ENCODE measurements at regions not wholly inside any gene's neighbourhood (a gene's known extent, or its start where the extent isn't known, plus 50 kb on each side); places are given as distances from the start of the nearest gene placed in this dataset.

- Histone ChIP-seq H3K4me3 (ENCODE audit: low read length) (no peak overlapping the region), H3K36me3 (ENCODE audit: control insufficient read depth, insufficient read depth, low read length) (no peaks in the 10 kb centered on the region), H3K27me3 (ENCODE audit: control insufficient read depth, insufficient read depth, low read length) (no peaks in the 10 kb centered on the region), H3K9me3 (ENCODE audit: control insufficient read depth, insufficient read depth, low read length) (no peaks in the 10 kb centered on the region), H3K4me1 (ENCODE audit: control insufficient read depth, insufficient read depth, low read length) (no peaks in the 10 kb centered on the region), H3K27ac (ENCODE audit: low read length) (no peak overlapping the region)
- intact Hi-C loops (cut with micrococcal nuclease), result no loop called here
- Mint-ChIP-seq H3K4me3 (no peak overlapping the region), H3K27me3 (ENCODE audit: low read depth in 2 of 2) (peaks cover 4 to 10% of the 10 kb centered on the region in 2 donors), H3K4me1 (peaks cover 0 to 11% of the 10 kb centered on the region in 2 donors), H3K27ac (no peak overlapping the region), H3K36me3 (no peaks in the 10 kb centered on the region), H3K9me3 (peaks cover 8 to 9% of the 10 kb centered on the region in 2 donors)
- no peak for DNase-seq
- TF ChIP-seq CTCF (IDR thresholded peaks at IDR 0.05), result no peak
- no peak for ATAC-seq
- WGBS (ENCODE audit: insufficient coverage), result 70% methylated on average over 9 of the region's 10 CpGs
Observed at GRCh38 chr12:130051900-130052299, 110.4 kb upstream of the FZD10 start.

GRCh38 chr12:130053651-130054069, 108.6 kb upstream of the FZD10 start:
- DNase-seq (no peak), ATAC-seq (no peak)
- no peak overlapping the region for H3K27ac Mint-ChIP-seq
- Histone ChIP-seq H3K27me3 (ENCODE audit: control insufficient read depth, insufficient read depth, low read length) (no peaks in the 10 kb centered on the region), H3K9me3 (ENCODE audit: control insufficient read depth, insufficient read depth, low read length) (no peaks in the 10 kb centered on the region), H3K27ac (ENCODE audit: low read length) (no peak overlapping the region), H3K4me3 (ENCODE audit: low read length) (no peak overlapping the region), H3K36me3 (ENCODE audit: control insufficient read depth, insufficient read depth, low read length) (no peaks in the 10 kb centered on the region), H3K4me1 (ENCODE audit: control insufficient read depth, insufficient read depth, low read length) (no peaks in the 10 kb centered on the region)
- peaks cover 0 to 11% of the 10 kb centered on the region in 2 donors for H3K4me1 Mint-ChIP-seq
- 43% methylated on average over 10 of the region's 10 CpGs for WGBS (ENCODE audit: insufficient coverage)
- TF ChIP-seq CTCF (IDR thresholded peaks at IDR 0.05), result no peak
- intact Hi-C loops (cut with micrococcal nuclease), result no loop called here
- peaks cover 0 to 2% of the 10 kb centered on the region in 2 donors for H3K27me3 Mint-ChIP-seq (ENCODE audit: low read depth in 2 of 2)
- H3K4me3 Mint-ChIP-seq, result no peak overlapping the region
- H3K9me3 Mint-ChIP-seq, result peaks cover 8 to 9% of the 10 kb centered on the region in 2 donors
- no peaks in the 10 kb centered on the region for H3K36me3 Mint-ChIP-seq

GRCh38 chr12:130054803-130055202, 107.5 kb upstream of the FZD10 start:
- Mint-ChIP-seq H3K4me3 (no peak overlapping the region), H3K4me1 (peaks cover 0 to 11% of the 10 kb centered on the region in 2 donors), H3K9me3 (peaks cover 8 to 9% of the 10 kb centered on the region in 2 donors), H3K27me3 (ENCODE audit: low read depth in 2 of 2) (peaks cover 0 to 2% of the 10 kb centered on the region in 2 donors), H3K36me3 (no peaks in the 10 kb centered on the region), H3K27ac (peak overlapping the region in 1 of 2 donors; percentile 65)
- no peak for TF ChIP-seq CTCF (IDR thresholded peaks at IDR 0.05)
- Histone ChIP-seq H3K27me3 (ENCODE audit: control insufficient read depth, insufficient read depth, low read length) (no peaks in the 10 kb centered on the region), H3K9me3 (ENCODE audit: control insufficient read depth, insufficient read depth, low read length) (no peaks in the 10 kb centered on the region), H3K4me1 (ENCODE audit: control insufficient read depth, insufficient read depth, low read length) (no peaks in the 10 kb centered on the region), H3K4me3 (ENCODE audit: low read length) (no peak overlapping the region), H3K36me3 (ENCODE audit: control insufficient read depth, insufficient read depth, low read length) (no peaks in the 10 kb centered on the region), H3K27ac (ENCODE audit: low read length) (no peak overlapping the region)
- DNase-seq (no peak), ATAC-seq (no peak)
- 96% methylated on average over 5 of the region's 5 CpGs for WGBS (ENCODE audit: insufficient coverage)
- intact Hi-C loops (cut with micrococcal nuclease), result no loop called here

- ATAC-seq (no peak), DNase-seq (no peak)
- Histone ChIP-seq H3K9me3 (ENCODE audit: control insufficient read depth, insufficient read depth, low read length) (no peaks in the 10 kb centered on the region), H3K4me3 (ENCODE audit: low read length) (no peak overlapping the region), H3K27ac (ENCODE audit: low read length) (no peak overlapping the region), H3K4me1 (ENCODE audit: control insufficient read depth, insufficient read depth, low read length) (no peaks in the 10 kb centered on the region), H3K36me3 (ENCODE audit: control insufficient read depth, insufficient read depth, low read length) (no peaks in the 10 kb centered on the region), H3K27me3 (ENCODE audit: control insufficient read depth, insufficient read depth, low read length) (no peaks in the 10 kb centered on the region)
- Mint-ChIP-seq H3K9me3 (peaks cover 8 to 9% of the 10 kb centered on the region in 2 donors), H3K36me3 (no peaks in the 10 kb centered on the region), H3K4me3 (no peak overlapping the region), H3K27ac (no peak overlapping the region), H3K27me3 (ENCODE audit: low read depth in 2 of 2) (peaks cover 0 to 2% of the 10 kb centered on the region in 2 donors), H3K4me1 (peaks cover 0 to 11% of the 10 kb centered on the region in 2 donors)
- intact Hi-C loops (cut with micrococcal nuclease), result no loop called here
- 87% methylated on average over 13 of the region's 13 CpGs for WGBS (ENCODE audit: insufficient coverage)
- no peak for TF ChIP-seq CTCF (IDR thresholded peaks at IDR 0.05)
Observed at GRCh38 chr12:130058926-130059472, 103.3 kb upstream of the FZD10 start.
